Right lobe of liver (tissue), 4 donors: ENCODE measurements at regions not wholly inside any gene's neighbourhood (a gene's known extent, or its start where the extent isn't known, plus 50 kb on each side); places are given as distances from the start of the nearest gene placed in this dataset.

Source experiments
- POLR2A ChIP-seq: fragments of 450-650 bp; IDR thresholded peaks from one replicate; pipeline ENCODE4 v1.6.1; 2017; ENCODE audit warnings: antibody characterized with exemption, mild to moderate bottlenecking
- TF ChIP-seq, protein P1 (sequence below), 4 donors: fragments of 200-600 bp in 3 of 4; fragments of 450-650 bp in 1 of 4; IDR thresholded peaks; one replicate each; pipeline versions ENCODE4 v1.5.1 to v1.8.0; 2016 to 2022; ENCODE audit warnings: antibody characterized with exemption in 4 of 4, mild to moderate bottlenecking in 2 of 4
- donor health status: DM: no; HTN: no; CAD: no.
- donor health status: DM: no; HTN: no; CAD: no.
- donor health status: DM: no; HTN: yes; CAD: no.

DNA sequence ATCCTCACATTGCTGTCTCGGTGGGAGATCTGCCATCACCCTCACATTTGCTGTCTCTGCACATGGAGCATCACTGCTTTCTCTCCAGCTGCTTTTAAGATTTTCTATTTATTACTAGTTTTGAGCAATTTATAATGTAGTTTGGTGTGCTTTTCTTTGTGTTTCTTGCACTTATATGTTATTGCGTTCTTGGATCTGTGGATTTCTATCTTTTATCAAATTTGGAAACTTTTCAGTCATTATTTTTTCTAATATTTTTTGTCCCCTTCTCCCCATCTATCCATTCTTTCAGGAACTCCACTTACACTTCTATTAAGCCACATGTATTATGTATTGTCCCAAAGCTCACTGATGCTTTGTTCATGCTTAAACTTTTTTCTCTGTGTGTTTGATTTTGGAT, 108.9 kb downstream of the FOXL3 start:
- no peak for TF ChIP-seq POLR2A
- TF ChIP-seq, protein P1, sequence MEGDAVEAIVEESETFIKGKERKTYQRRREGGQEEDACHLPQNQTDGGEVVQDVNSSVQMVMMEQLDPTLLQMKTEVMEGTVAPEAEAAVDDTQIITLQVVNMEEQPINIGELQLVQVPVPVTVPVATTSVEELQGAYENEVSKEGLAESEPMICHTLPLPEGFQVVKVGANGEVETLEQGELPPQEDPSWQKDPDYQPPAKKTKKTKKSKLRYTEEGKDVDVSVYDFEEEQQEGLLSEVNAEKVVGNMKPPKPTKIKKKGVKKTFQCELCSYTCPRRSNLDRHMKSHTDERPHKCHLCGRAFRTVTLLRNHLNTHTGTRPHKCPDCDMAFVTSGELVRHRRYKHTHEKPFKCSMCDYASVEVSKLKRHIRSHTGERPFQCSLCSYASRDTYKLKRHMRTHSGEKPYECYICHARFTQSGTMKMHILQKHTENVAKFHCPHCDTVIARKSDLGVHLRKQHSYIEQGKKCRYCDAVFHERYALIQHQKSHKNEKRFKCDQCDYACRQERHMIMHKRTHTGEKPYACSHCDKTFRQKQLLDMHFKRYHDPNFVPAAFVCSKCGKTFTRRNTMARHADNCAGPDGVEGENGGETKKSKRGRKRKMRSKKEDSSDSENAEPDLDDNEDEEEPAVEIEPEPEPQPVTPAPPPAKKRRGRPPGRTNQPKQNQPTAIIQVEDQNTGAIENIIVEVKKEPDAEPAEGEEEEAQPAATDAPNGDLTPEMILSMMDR (IDR thresholded peaks at IDR 0.05) = no peak
